HepG2 (cell line): ENCODE measurements at regions not wholly inside any gene's neighbourhood (a gene's known extent, or its start where the extent isn't known, plus 50 kb on each side); places are given as distances from the start of the nearest gene placed in this dataset.

ENCODE experiments used
- ELF3 ChIP-seq: IDR thresholded peaks from 2 replicates; pipeline ENCODE4 v1.6.1; 2016; ENCODE audit warnings: missing genetic modification reagents, missing compliant biosample characterization
- EZH2 ChIP-seq: conservative IDR thresholded peaks from 2 replicates; pipeline ENCODE4 v1.6.1; 2012; ENCODE audit warnings: mild to moderate bottlenecking, low read depth, low read length, moderate library complexity
- NFYB ChIP-seq: sonication (generic); formaldehyde crosslinking; IDR thresholded peaks from 2 replicates; pipeline ENCODE4 v1.4.0; 2020; ENCODE audit warnings: missing genetic modification reagents
- NR1H2 ChIP-seq: sonication (generic); formaldehyde crosslinking; IDR thresholded peaks from 2 replicates; pipeline ENCODE4 v1.8.1; 2022; ENCODE audit warnings: low read depth, missing genetic modification reagents, borderline replicate concordance
- ZNF609 ChIP-seq: sonication (generic); formaldehyde crosslinking; IDR thresholded peaks from 2 replicates; pipeline ENCODE4 v1.4.0; 2020; ENCODE audit warnings: mild to moderate bottlenecking, missing genetic modification reagents, borderline replicate concordance
- ZNF672 ChIP-seq: sonication (generic); formaldehyde crosslinking; IDR thresholded peaks from 2 replicates; pipeline ENCODE4 v1.8.1; 2022; ENCODE audit warnings: missing genetic modification reagents
- ZNF703 ChIP-seq: sonication (generic); formaldehyde crosslinking; IDR thresholded peaks from 2 replicates; pipeline ENCODE4 v1.5.1; 2020; ENCODE audit warnings: missing genetic modification reagents, mild to moderate bottlenecking, moderate library complexity, borderline replicate concordance
- ZNF710 ChIP-seq: sonication (generic); formaldehyde crosslinking; IDR thresholded peaks from 2 replicates; pipeline ENCODE4 v1.5.0; 2020; ENCODE audit warnings: mild to moderate bottlenecking, missing genetic modification reagents, borderline replicate concordance
- TF ChIP-seq, protein P1 (sequence below): sonication (generic); formaldehyde crosslinking; conservative IDR thresholded peaks from 2 replicates; pipeline ENCODE4 v1.4.0; 2020; ENCODE audit warnings: mild to moderate bottlenecking, missing genetic modification reagents, moderate library complexity
- TF ChIP-seq, protein P2 (sequence below): sonication (generic); formaldehyde crosslinking; IDR thresholded peaks from 2 replicates; pipeline ENCODE4 v1.4.0; 2020; ENCODE audit warnings: missing genetic modification reagents, borderline replicate concordance
- TF ChIP-seq, protein P3 (sequence below): IDR thresholded peaks from 2 replicates; pipeline ENCODE4 v1.6.1; 2018; ENCODE audit warnings: missing genetic modification reagents, mild to moderate bottlenecking, missing compliant biosample characterization
- TF ChIP-seq, protein P4 (sequence below): sonication (generic); formaldehyde crosslinking; IDR thresholded peaks from 2 replicates; pipeline ENCODE4 v1.5.0; 2020; ENCODE audit warnings: mild to moderate bottlenecking, missing genetic modification reagents

DNA sequence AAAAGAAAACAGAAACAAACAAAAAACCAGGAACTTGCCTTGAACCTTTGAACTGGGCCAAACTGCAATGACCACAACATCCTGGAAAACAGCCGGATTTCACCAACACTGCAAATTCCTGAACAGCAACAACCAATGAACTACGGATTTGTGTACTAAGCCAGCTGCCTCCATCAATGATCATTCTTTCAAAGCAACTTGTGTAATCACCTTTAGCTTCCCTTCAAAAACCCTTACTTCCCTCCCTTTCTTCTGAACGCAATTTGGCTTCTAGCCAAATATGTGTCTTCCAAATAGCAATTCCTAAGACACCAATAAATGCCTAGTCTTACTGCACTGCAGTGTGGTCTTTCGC lies 98.5 kb upstream of the FAM47C start (continued):
- TF ChIP-seq ZNF609 (CRISPR knock-in tag) (no peak), ZNF703 (no peak), EZH2 (no peak), NR1H2 (CRISPR knock-in tag) (no peak), NFYB (CRISPR knock-in tag) (no peak), ELF3 (CRISPR knock-in tag) (peak; percentile 76), ZNF710 (peak; percentile 65; the same call in 1 of the 2 replicates), ZNF672 (CRISPR knock-in tag) (no peak)
- TF ChIP-seq, protein P1, sequence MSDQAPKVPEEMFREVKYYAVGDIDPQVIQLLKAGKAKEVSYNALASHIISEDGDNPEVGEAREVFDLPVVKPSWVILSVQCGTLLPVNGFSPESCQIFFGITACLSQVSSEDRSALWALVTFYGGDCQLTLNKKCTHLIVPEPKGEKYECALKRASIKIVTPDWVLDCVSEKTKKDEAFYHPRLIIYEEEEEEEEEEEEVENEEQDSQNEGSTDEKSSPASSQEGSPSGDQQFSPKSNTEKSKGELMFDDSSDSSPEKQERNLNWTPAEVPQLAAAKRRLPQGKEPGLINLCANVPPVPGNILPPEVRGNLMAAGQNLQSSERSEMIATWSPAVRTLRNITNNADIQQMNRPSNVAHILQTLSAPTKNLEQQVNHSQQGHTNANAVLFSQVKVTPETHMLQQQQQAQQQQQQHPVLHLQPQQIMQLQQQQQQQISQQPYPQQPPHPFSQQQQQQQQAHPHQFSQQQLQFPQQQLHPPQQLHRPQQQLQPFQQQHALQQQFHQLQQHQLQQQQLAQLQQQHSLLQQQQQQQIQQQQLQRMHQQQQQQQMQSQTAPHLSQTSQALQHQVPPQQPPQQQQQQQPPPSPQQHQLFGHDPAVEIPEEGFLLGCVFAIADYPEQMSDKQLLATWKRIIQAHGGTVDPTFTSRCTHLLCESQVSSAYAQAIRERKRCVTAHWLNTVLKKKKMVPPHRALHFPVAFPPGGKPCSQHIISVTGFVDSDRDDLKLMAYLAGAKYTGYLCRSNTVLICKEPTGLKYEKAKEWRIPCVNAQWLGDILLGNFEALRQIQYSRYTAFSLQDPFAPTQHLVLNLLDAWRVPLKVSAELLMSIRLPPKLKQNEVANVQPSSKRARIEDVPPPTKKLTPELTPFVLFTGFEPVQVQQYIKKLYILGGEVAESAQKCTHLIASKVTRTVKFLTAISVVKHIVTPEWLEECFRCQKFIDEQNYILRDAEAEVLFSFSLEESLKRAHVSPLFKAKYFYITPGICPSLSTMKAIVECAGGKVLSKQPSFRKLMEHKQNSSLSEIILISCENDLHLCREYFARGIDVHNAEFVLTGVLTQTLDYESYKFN (CRISPR knock-in tag) = peak; percentile 60
- TF ChIP-seq, protein P2, sequence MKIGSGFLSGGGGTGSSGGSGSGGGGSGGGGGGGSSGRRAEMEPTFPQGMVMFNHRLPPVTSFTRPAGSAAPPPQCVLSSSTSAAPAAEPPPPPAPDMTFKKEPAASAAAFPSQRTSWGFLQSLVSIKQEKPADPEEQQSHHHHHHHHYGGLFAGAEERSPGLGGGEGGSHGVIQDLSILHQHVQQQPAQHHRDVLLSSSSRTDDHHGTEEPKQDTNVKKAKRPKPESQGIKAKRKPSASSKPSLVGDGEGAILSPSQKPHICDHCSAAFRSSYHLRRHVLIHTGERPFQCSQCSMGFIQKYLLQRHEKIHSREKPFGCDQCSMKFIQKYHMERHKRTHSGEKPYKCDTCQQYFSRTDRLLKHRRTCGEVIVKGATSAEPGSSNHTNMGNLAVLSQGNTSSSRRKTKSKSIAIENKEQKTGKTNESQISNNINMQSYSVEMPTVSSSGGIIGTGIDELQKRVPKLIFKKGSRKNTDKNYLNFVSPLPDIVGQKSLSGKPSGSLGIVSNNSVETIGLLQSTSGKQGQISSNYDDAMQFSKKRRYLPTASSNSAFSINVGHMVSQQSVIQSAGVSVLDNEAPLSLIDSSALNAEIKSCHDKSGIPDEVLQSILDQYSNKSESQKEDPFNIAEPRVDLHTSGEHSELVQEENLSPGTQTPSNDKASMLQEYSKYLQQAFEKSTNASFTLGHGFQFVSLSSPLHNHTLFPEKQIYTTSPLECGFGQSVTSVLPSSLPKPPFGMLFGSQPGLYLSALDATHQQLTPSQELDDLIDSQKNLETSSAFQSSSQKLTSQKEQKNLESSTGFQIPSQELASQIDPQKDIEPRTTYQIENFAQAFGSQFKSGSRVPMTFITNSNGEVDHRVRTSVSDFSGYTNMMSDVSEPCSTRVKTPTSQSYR = no peak
- TF ChIP-seq, protein P3, sequence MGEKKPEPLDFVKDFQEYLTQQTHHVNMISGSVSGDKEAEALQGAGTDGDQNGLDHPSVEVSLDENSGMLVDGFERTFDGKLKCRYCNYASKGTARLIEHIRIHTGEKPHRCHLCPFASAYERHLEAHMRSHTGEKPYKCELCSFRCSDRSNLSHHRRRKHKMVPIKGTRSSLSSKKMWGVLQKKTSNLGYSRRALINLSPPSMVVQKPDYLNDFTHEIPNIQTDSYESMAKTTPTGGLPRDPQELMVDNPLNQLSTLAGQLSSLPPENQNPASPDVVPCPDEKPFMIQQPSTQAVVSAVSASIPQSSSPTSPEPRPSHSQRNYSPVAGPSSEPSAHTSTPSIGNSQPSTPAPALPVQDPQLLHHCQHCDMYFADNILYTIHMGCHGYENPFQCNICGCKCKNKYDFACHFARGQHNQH = 0 out of 2 replicates have a peak, but pooled peaks have one; percentile 44
- TF ChIP-seq, protein P4, sequence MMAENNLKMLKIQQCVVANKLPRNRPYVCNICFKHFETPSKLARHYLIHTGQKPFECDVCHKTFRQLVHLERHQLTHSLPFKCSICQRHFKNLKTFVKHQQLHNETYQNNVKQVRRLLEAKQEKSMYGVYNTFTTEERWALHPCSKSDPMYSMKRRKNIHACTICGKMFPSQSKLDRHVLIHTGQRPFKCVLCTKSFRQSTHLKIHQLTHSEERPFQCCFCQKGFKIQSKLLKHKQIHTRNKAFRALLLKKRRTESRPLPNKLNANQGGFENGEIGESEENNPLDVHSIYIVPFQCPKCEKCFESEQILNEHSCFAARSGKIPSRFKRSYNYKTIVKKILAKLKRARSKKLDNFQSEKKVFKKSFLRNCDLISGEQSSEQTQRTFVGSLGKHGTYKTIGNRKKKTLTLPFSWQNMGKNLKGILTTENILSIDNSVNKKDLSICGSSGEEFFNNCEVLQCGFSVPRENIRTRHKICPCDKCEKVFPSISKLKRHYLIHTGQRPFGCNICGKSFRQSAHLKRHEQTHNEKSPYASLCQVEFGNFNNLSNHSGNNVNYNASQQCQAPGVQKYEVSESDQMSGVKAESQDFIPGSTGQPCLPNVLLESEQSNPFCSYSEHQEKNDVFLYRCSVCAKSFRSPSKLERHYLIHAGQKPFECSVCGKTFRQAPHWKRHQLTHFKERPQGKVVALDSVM (CRISPR knock-in tag) = no peak
